Activated CD4-positive, alpha-beta T cell treated with anti-CD3 and anti-CD28 coated beads, Interleukin-2, amount 50 U/mL, for 4 hours (primary cell): ENCODE measurements at regions not wholly inside any gene's neighbourhood (a gene's known extent, or its start where the extent isn't known, plus 50 kb on each side); places are given as distances from the start of the nearest gene placed in this dataset.

Source experiments
- DNase-seq, 2 experiments: peaks; one replicate each; pipeline ENCODE4 v3.0.0-alpha.2; 2020

- no peak for DNase-seq
These were observed 224.4 kb upstream of the COPS8 start for GRCh38 chr2:236861196-236861875.

- no peak for DNase-seq
These were observed 223.7 kb upstream of the COPS8 start for GRCh38 chr2:236861944-236862343.

- no peak for DNase-seq
These were observed 223.2 kb upstream of the COPS8 start for GRCh38 chr2:236862526-236862925.

- DNase-seq, result no peak
These were observed 222.5 kb upstream of the COPS8 start for GRCh38 chr2:236862961-236863728.

- no peak for DNase-seq
These were observed 222.0 kb upstream of the COPS8 start for GRCh38 chr2:236863729-236864126.

GRCh38 chr2:236865052-236865451 lies 220.6 kb upstream of the COPS8 start:
- no peak for DNase-seq

GRCh38 chr2:236866542-236867340 lies 218.9 kb upstream of the COPS8 start:
- no peak for DNase-seq

GRCh38 chr2:236867441-236868260 lies 218.0 kb upstream of the COPS8 start:
- no peak for DNase-seq

- no peak for DNase-seq
These were observed 215.3 kb upstream of the COPS8 start for GRCh38 chr2:236870370-236870769.

GRCh38 chr2:236871500-236872001 lies 214.1 kb upstream of the COPS8 start:
- DNase-seq, result no peak

GRCh38 chr2:236872015-236872414 lies 213.7 kb upstream of the COPS8 start:
- no peak for DNase-seq

GRCh38 chr2:236872981-236873380 lies 212.7 kb upstream of the COPS8 start:
- no peak for DNase-seq

- DNase-seq, result no peak
These were observed 212.1 kb upstream of the COPS8 start for GRCh38 chr2:236873636-236874035.

- no peak for DNase-seq
These were observed 210.7 kb upstream of the COPS8 start for GRCh38 chr2:236874866-236875481.

GRCh38 chr2:236875906-236876505 lies 209.7 kb upstream of the COPS8 start:
- no peak for DNase-seq

GRCh38 chr2:236876642-236877041 lies 209.0 kb upstream of the COPS8 start:
- no peak for DNase-seq

- no peak for DNase-seq
These were observed 207.7 kb upstream of the COPS8 start for GRCh38 chr2:236877972-236878371.

GRCh38 chr2:236879416-236879963 lies 206.2 kb upstream of the COPS8 start:
- DNase-seq, result no peak

GRCh38 chr2:236882074-236882473 lies 203.6 kb upstream of the COPS8 start:
- no peak for DNase-seq

GRCh38 chr2:236882930-236883329 lies 202.8 kb upstream of the COPS8 start:
- DNase-seq, result no peak

- DNase-seq, result no peak
These were observed 201.9 kb upstream of the COPS8 start for GRCh38 chr2:236883819-236884218.
